ENCODE measurements at regions not wholly inside any gene's neighbourhood (a gene's known extent, or its start where the extent isn't known, plus 50 kb on each side); places are given as distances from the start of the nearest gene placed in this dataset.

DNA sequence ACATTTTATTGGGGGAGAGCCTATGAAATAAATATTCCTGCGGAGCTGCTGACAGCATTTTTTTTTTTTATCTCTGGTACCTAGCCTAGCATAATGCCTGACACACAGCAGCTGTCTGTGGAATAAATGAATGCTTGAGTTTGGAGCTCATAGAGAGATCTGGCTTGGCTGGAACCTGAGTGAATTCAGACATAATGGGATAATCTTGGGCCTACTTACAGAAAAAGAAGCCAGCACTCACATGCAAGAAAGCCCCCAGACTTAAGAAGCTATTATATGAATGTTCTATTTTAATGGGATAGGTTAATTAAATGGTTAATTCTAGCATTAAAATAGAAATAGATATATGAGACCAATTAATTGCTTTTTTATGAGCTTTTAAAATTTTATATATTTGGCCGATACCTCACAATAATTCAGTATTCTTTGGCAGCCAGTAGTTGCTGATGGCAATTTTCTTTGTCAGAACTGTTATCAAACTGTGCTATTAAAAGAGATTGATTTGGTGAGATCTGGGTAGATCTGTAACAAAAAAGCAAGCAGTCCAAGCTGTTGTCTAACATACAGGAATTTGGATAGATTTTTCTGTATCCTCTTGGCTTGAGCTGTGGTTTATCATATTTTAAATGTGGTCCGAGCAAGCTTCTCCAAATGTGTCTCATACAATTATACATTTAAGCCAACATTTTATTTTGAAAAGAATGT lies 654.2 kb downstream of the PCDH7 start:
- 85 to 89% methylated on average over 3 of the region's 3 CpGs for WGBS, 2 donors
- intact Hi-C loops (cut with DNase I): no loop called here

DNA sequence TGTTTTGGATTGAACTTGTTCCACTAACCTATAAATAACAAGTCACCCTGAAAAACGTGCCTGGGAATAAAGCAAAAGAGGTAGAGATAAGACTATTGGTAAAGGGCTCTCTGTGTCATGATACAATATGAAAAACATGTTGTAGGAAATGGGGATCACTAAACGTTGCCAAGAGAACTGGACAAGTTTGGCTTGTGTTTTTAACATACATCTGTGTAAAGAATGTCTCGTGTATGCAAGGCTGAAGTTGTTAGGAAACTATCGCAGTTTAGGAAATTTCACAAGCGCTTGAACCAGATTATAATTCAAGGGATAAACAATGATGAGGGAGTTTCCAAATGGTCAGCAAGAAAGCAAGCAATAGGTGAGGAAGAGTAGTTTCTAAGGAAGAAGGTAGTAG lies 655.8 kb downstream of the PCDH7 start:
- H3K4me1 ChIP-seq: no peaks in the 10 kb centered on the region
- no peak for ATAC-seq
- intact Hi-C loops (cut with DNase I): no loop called here
- H3K27me3 ChIP-seq: no peaks in the 10 kb centered on the region
- no peaks in the 10 kb centered on the region for H3K36me3 ChIP-seq
- DNase-seq: no peak
- TF ChIP-seq, protein P1, sequence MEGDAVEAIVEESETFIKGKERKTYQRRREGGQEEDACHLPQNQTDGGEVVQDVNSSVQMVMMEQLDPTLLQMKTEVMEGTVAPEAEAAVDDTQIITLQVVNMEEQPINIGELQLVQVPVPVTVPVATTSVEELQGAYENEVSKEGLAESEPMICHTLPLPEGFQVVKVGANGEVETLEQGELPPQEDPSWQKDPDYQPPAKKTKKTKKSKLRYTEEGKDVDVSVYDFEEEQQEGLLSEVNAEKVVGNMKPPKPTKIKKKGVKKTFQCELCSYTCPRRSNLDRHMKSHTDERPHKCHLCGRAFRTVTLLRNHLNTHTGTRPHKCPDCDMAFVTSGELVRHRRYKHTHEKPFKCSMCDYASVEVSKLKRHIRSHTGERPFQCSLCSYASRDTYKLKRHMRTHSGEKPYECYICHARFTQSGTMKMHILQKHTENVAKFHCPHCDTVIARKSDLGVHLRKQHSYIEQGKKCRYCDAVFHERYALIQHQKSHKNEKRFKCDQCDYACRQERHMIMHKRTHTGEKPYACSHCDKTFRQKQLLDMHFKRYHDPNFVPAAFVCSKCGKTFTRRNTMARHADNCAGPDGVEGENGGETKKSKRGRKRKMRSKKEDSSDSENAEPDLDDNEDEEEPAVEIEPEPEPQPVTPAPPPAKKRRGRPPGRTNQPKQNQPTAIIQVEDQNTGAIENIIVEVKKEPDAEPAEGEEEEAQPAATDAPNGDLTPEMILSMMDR (IDR thresholded peaks at IDR 0.05): no peak
- 53 to 66% methylated on average over 5 of the region's 5 CpGs for WGBS, 2 donors
- no peak overlapping the region for H3K4me3 ChIP-seq
- peaks cover 0 to 5% (median 0%) of the 10 kb centered on the region in 11 donors for H3K9me3 ChIP-seq
- H3K27ac ChIP-seq: no peak overlapping the region

More for the DNA sequence above, 654.2 kb downstream of the PCDH7 start:
- no peaks in the 10 kb centered on the region for H3K27me3 ChIP-seq
- H3K9me3 ChIP-seq: peaks cover 0 to 5% (median 0%) of the 10 kb centered on the region in 11 donors
- no peaks in the 10 kb centered on the region for H3K4me1 ChIP-seq
- no peak for ATAC-seq
- TF ChIP-seq, protein P1 (IDR thresholded peaks at IDR 0.05): no peak
- H3K36me3 ChIP-seq: no peaks in the 10 kb centered on the region
- DNase-seq: no peak
- H3K4me3 ChIP-seq: no peak overlapping the region
- H3K27ac ChIP-seq: no peak overlapping the region

DNA sequence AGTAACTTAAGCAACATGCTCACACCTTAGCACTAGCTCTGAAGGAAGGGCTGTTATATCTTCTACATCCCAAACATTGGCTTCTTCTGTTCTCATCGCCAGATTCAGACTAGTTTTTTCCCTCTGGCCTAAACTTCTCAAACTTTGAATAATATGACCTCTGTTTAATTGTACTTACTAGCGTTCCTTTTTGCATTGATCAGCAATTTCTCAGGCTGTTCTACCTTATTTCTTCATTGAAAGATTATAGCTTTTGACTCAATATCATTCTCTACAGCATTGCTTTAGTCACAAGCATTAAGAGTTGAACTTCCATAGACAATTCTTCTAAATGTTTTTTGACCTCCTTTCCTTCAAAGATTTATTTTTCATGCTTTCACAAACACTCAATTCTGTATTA lies 659.2 kb downstream of the PCDH7 start:
- Histone ChIP-seq H3K27me3 (no peaks in the 10 kb centered on the region), H3K27ac (no peak overlapping the region), H3K36me3 (no peaks in the 10 kb centered on the region), H3K4me1 (no peaks in the 10 kb centered on the region), H3K9me3 (no peaks in the 10 kb centered on the region), H3K4me3 (no peak overlapping the region)
- TF ChIP-seq, protein P1 (IDR thresholded peaks at IDR 0.05): no peak
- intact Hi-C loops (cut with DNase I): no loop called here
- ATAC-seq (no peak), DNase-seq (no peak)
- WGBS, 2 donors: 91 to 93% methylated on average over 2 of the region's 2 CpGs

DNA sequence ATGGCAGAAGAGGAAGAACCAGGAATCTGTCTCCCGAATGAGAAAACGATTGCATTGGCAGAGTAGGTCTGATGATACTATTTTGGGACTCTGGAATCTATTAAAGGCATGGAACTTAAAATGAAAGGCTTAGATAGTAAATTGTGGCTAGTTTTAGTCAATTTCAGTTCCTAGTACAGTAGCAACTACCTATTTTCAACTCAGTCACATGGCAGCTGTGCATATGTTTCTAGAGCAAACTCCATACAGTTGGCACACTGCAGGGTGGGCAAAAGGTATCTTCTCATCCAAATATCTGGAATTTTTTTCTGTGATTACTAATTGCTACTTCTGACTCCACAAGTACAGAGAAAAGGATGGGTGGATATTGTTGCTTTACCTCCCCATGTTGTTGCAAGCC lies 663.6 kb downstream of the PCDH7 start:
- ATAC-seq: no peak
- Histone ChIP-seq H3K4me1 (no peaks in the 10 kb centered on the region), H3K4me3 (no peak overlapping the region), H3K9me3 (no peaks in the 10 kb centered on the region), H3K27me3 (no peaks in the 10 kb centered on the region), H3K27ac (no peak overlapping the region), H3K36me3 (no peaks in the 10 kb centered on the region)
- TF ChIP-seq, protein P1 (IDR thresholded peaks at IDR 0.05): no peak
- intact Hi-C loops (cut with DNase I): no loop called here
- no peak for DNase-seq
- 52 to 59% methylated on average over 2 of the region's 2 CpGs for WGBS, 2 donors
